H1 (cell line): ENCODE measurements at regions not wholly inside any gene's neighbourhood (a gene's known extent, or its start where the extent isn't known, plus 50 kb on each side); places are given as distances from the start of the nearest gene placed in this dataset.
A peak's percentile ranks its signal among the peaks of the same experiment; 100 is the strongest.

Experiments used
- CTCF ChIA-PET: fragments of 300-600 bp; sonication (Branson Sonifier 250); formaldehyde crosslinking; loops from one replicate; lab custom pipeline; 2021; ENCODE audit not compliant: partially characterized antibody; lab: Charles Lee
- POLR2A ChIA-PET: fragments of 300-600 bp; sonication (Branson Sonifier 250); formaldehyde crosslinking; loops from one replicate; lab custom pipeline; 2021; ENCODE audit warnings: inconsistent platforms; ENCODE audit not compliant: partially characterized antibody; lab: Charles Lee
- DNase-seq, 2 experiments: peaks; one replicate each; pipeline versions ENCODE4 v3.0.0 to v3.0.0-alpha.2; 2010 to 2022; ENCODE audit warnings: low spot score in 2 of 2, low read depth in 1 of 2, mixed read lengths in 1 of 2
- FAIRE-seq: peaks from 2 replicates; lab custom pipeline; 2011; peaks lifted over from hg19 to GRCh38; lab: Jason Lieb, UNC
- H2AFZ ChIP-seq: 2 replicates; pipeline ENCODE4 v1.8.1; 2012; ENCODE audit warnings: low read length, inconsistent platforms
- H2AK5ac ChIP-seq: 2 replicates; pipeline ENCODE4 v1.6.1; 2013; ENCODE audit warnings: low read depth, low read length
- H2BK120ac ChIP-seq: replicated peaks from 2 replicates; pipeline ENCODE3; 2013; ENCODE audit warnings: low read depth, low read length, inconsistent platforms
- H2BK12ac ChIP-seq: 2 replicates; pipeline ENCODE4 v1.6.1; 2013; ENCODE audit warnings: low read depth, low read length
- H2BK15ac ChIP-seq: 2 replicates; pipeline ENCODE4 v1.6.1; 2013; ENCODE audit warnings: low read length
- H2BK20ac ChIP-seq: 2 replicates; pipeline ENCODE4 v1.6.1; 2013; ENCODE audit warnings: low read length
- H2BK5ac ChIP-seq: 2 replicates; pipeline ENCODE4 v1.6.1; 2013; ENCODE audit warnings: low read depth, low read length
- H3K14ac ChIP-seq: 2 replicates; pipeline ENCODE4 v1.6.1; 2013; ENCODE audit warnings: inconsistent platforms; ENCODE audit not compliant: insufficient read length
- H3K18ac ChIP-seq: 2 replicates; pipeline ENCODE4 v1.6.1; 2013; ENCODE audit warnings: low read length; ENCODE audit errors: extremely low read depth
- H3K23ac ChIP-seq: 2 replicates; pipeline ENCODE4 v1.6.1; 2013; ENCODE audit warnings: inconsistent platforms; ENCODE audit not compliant: insufficient read length
- H3K23me2 ChIP-seq: 2 replicates; pipeline ENCODE4 v1.6.1; 2013; ENCODE audit warnings: low read depth, low read length
- H3K27ac ChIP-seq: 2 replicates; pipeline ENCODE4 v1.6.1; 2011; ENCODE audit warnings: low read depth, low read length, inconsistent platforms
- H3K27me3 ChIP-seq, 4 experiments: replicated peaks in 1 of 4; 1 replicate in 1 of 4; 2 replicates in 3 of 4; pipeline versions ENCODE4 v1.6.1 to v1.8.1; 2011 to 2013; ENCODE audit warnings: low read length in 3 of 4, mild to moderate bottlenecking in 3 of 4, inconsistent platforms in 2 of 4, mixed read lengths in 2 of 4, moderate library complexity in 1 of 4; ENCODE audit not compliant: control insufficient read depth in 3 of 4, insufficient read depth in 3 of 4; ENCODE audit errors: extremely low read depth in 1 of 4
- H3K36me3 ChIP-seq, 4 experiments: 2 replicates each; pipeline versions ENCODE4 v1.6.1 to v1.8.1; 2011 to 2013; ENCODE audit warnings: mild to moderate bottlenecking in 4 of 4, low read length in 3 of 4, moderate library complexity in 2 of 4, control low read depth in 1 of 4, inconsistent platforms in 1 of 4; ENCODE audit not compliant: insufficient read depth in 4 of 4, control insufficient read depth in 2 of 4
- H3K4ac ChIP-seq: replicated peaks from 2 replicates; pipeline ENCODE3; 2013; ENCODE audit warnings: low read length, low read depth, mixed read lengths, inconsistent platforms; ENCODE audit not compliant: insufficient read length
- H3K4me1 ChIP-seq, 4 experiments: replicated peaks in 1 of 4; 1 replicate in 1 of 4; 2 replicates in 3 of 4; pipeline versions ENCODE4 v1.6.1 to v1.8.1; 2011 to 2013; ENCODE audit warnings: low read length in 3 of 4, inconsistent platforms in 2 of 4, mixed read lengths in 1 of 4; ENCODE audit not compliant: insufficient read depth in 4 of 4, control insufficient read depth in 3 of 4
- H3K4me2 ChIP-seq, 2 experiments: 2 replicates each; pipeline versions ENCODE4 v1.6.1 to v1.8.1; 2011 to 2013; ENCODE audit warnings: low read depth in 2 of 2, low read length in 2 of 2, control low read depth in 1 of 2, inconsistent platforms in 1 of 2, mild to moderate bottlenecking in 1 of 2; ENCODE audit not compliant: insufficient read depth in 1 of 2
- H3K4me3 ChIP-seq, 4 experiments: fragments of 200-600, 300-600 bp in 1 of 4; sonication (generic), shearing (Covaris generic), sonication (Bioruptor Twin) in 1 of 4; 2 replicates each; pipeline versions ENCODE4 v1.5.1 to v1.8.1; 2011 to 2016; ENCODE audit warnings: low read length in 4 of 4, low read depth in 3 of 4, control low read depth in 2 of 4, inconsistent platforms in 2 of 4, mild to moderate bottlenecking in 2 of 4, mixed read lengths in 1 of 4, moderate library complexity in 1 of 4; ENCODE audit not compliant: insufficient read depth in 2 of 4; ENCODE audit errors: extremely low read depth in 1 of 4
- H3K56ac ChIP-seq: replicated peaks from 2 replicates; pipeline ENCODE3; 2013; ENCODE audit warnings: low read depth, mild to moderate bottlenecking, mixed read lengths, low read length, inconsistent platforms; ENCODE audit not compliant: insufficient read length
- H3K79me1 ChIP-seq: 2 replicates; pipeline ENCODE4 v1.6.1; 2013; ENCODE audit warnings: low read depth, low read length, control low read depth
- H3K79me2 ChIP-seq, 2 experiments: 2 replicates each; pipeline versions ENCODE4 v1.6.1 to v1.8.1; 2012 to 2013; ENCODE audit warnings: low read length in 2 of 2, mild to moderate bottlenecking in 2 of 2, inconsistent platforms in 1 of 2; ENCODE audit not compliant: insufficient read depth in 2 of 2, control insufficient read depth in 1 of 2
- H3K9ac ChIP-seq, 4 experiments: replicated peaks in 1 of 4; 1 replicate in 1 of 4; 2 replicates in 3 of 4; pipeline versions ENCODE4 v1.6.1 to v1.8.1; 2011 to 2013; ENCODE audit warnings: low read depth in 3 of 4, low read length in 3 of 4, control low read depth in 2 of 4, mild to moderate bottlenecking in 2 of 4, moderate library complexity in 2 of 4, inconsistent platforms in 1 of 4; ENCODE audit errors: extremely low read depth in 1 of 4
- H3K9me3 ChIP-seq, 2 experiments: 2 replicates each; pipeline versions ENCODE4 v1.6.1 to v1.8.1; 2012 to 2013; ENCODE audit warnings: mild to moderate bottlenecking in 2 of 2, moderate library complexity in 2 of 2, control low read depth in 1 of 2, inconsistent platforms in 1 of 2, low read depth in 1 of 2, low read length in 1 of 2, mixed read lengths in 1 of 2; ENCODE audit not compliant: insufficient read depth in 2 of 2
- H4K20me1 ChIP-seq, 2 experiments: replicated peaks in 1 of 2; 2 replicates each; pipeline versions ENCODE3 to v1.8.1; 2011 to 2013; ENCODE audit warnings: inconsistent platforms in 2 of 2, low read length in 2 of 2, mild to moderate bottlenecking in 1 of 2; ENCODE audit not compliant: insufficient read depth in 2 of 2, control insufficient read depth in 1 of 2
- H4K5ac ChIP-seq: 2 replicates; pipeline ENCODE4 v1.6.1; 2013; ENCODE audit warnings: low read length, low read depth, mixed read lengths, inconsistent platforms; ENCODE audit not compliant: insufficient read length
- H4K8ac ChIP-seq: 2 replicates; pipeline ENCODE4 v1.8.0; 2013; ENCODE audit warnings: mild to moderate bottlenecking, moderate library complexity, low read length, inconsistent platforms; ENCODE audit not compliant: insufficient read depth; ENCODE audit errors: extremely low read depth
- H4K91ac ChIP-seq: replicated peaks from 2 replicates; pipeline ENCODE3; 2013; ENCODE audit warnings: low read length, mixed read lengths, inconsistent platforms; ENCODE audit not compliant: insufficient read length
- CEBPB ChIP-seq: IDR thresholded peaks from 2 replicates; pipeline ENCODE4 v1.6.1; 2012; ENCODE audit warnings: low read depth, low read length
- FOSL1 ChIP-seq: IDR thresholded peaks from 2 replicates; pipeline ENCODE4 v1.6.1; 2011; ENCODE audit warnings: mild to moderate bottlenecking, low read depth, low read length, moderate library complexity; ENCODE audit not compliant: insufficient read depth
- POLR2AphosphoS5 ChIP-seq: IDR thresholded peaks from 2 replicates; pipeline ENCODE4 v1.6.1; 2011; ENCODE audit warnings: low read depth, low read length
- USF2 ChIP-seq: IDR thresholded peaks from 2 replicates; pipeline ENCODE4 v1.6.1; 2011; ENCODE audit warnings: low read length, improper control_type of control experiment
- WGBS, 2 experiments: shearing (Covaris generic) in 1 of 2; methylation state at CpG; one replicate each; pipeline versions ENCODE4 v1.1.6 to v1.1.7; 2013 to 2015; ENCODE audit warnings: low lambda C conversion rate in 2 of 2, mixed read lengths in 2 of 2, inconsistent platforms in 1 of 2, low coverage in 1 of 2, missing lambda C conversion rate in 1 of 2; ENCODE audit not compliant: insufficient replicate concordance in 2 of 2, insufficient coverage in 1 of 2, insufficient read length in 1 of 2; ENCODE audit errors: extremely low coverage in 1 of 2, missing lambda C conversion rate in 1 of 2; 5-methylcytosine and 5-hydroxymethylcytosine counted together

- Histone ChIP-seq H2AFZ (no peak overlapping the region), H4K91ac (no peak overlapping the region), H2BK20ac (no peak overlapping the region), H3K27me3 (no peaks in the 10 kb centered on the region), H4K5ac (no peak overlapping the region), H3K23me2 (no peaks in the 10 kb centered on the region), H3K27ac (no peak overlapping the region), H3K4ac (no peak overlapping the region), H2AK5ac (no peak overlapping the region), H2BK5ac (no peak overlapping the region), H3K79me1 (no peaks in the 10 kb centered on the region), H4K8ac (no peak overlapping the region), H3K4me2 (no peak overlapping the region), H2BK120ac (no peak overlapping the region), H4K20me1 (no peaks in the 10 kb centered on the region), H2BK12ac (no peak overlapping the region), H3K9ac (no peak overlapping the region), H3K14ac (no peak overlapping the region), H2BK15ac (0 out of 2 replicates have a peak overlapping the region, but pooled peaks have one; percentile 66), H3K4me1 (no peaks in the 10 kb centered on the region), H3K4me3 (no peak overlapping the region), H3K36me3 (no peaks in the 10 kb centered on the region), H3K79me2 (no peaks in the 10 kb centered on the region), H3K9me3 (no peaks in the 10 kb centered on the region), H3K23ac (no peak overlapping the region), H3K56ac (no peak overlapping the region), H3K18ac (no peak overlapping the region)
- ChIA-PET CTCF (no interaction called here), POLR2A (no interaction called here)
- DNase-seq (no peak), FAIRE-seq (no peak)
- 90% methylated on average over 1 of the region's 1 CpG; no CpG with 5 or more reads in 1 of the 2 experiments for WGBS, 2 experiments
- TF ChIP-seq POLR2AphosphoS5 (no peak), FOSL1 (no peak), USF2 (no peak), CEBPB (no peak)
Observed at GRCh38 chr7:125126376-125126775, 196.8 kb upstream of the POT1 start.
